ENCODE measurements at regions not wholly inside any gene's neighbourhood (a gene's known extent, or its start where the extent isn't known, plus 50 kb on each side); places are given as distances from the start of the nearest gene placed in this dataset.

- DNase-seq (ENCODE audit: low read depth) = no peak
Observed at GRCh38 chr3:107263269-107264021, 113.8 kb upstream of the CCDC54 start.

- no peak for DNase-seq (ENCODE audit: low read depth)
Observed at GRCh38 chr3:107264888-107265287, 112.4 kb upstream of the CCDC54 start.

- DNase-seq (ENCODE audit: low read depth) = no peak
Observed at GRCh38 chr3:107265526-107265925, 111.7 kb upstream of the CCDC54 start.

GRCh38 chr3:107268469-107268868, 108.8 kb upstream of the CCDC54 start:
- no peak for DNase-seq (ENCODE audit: low read depth)

GRCh38 chr3:107269136-107269535, 108.1 kb upstream of the CCDC54 start:
- DNase-seq (ENCODE audit: low read depth) = no peak

- DNase-seq (ENCODE audit: low read depth) = no peak
Observed at GRCh38 chr3:107271787-107272387, 105.4 kb upstream of the CCDC54 start.

GRCh38 chr3:107272471-107272870, 104.8 kb upstream of the CCDC54 start:
- DNase-seq (ENCODE audit: low read depth) = no peak

GRCh38 chr3:107272885-107273284, 104.4 kb upstream of the CCDC54 start:
- DNase-seq (ENCODE audit: low read depth) = no peak

- no peak for DNase-seq (ENCODE audit: low read depth)
Observed at GRCh38 chr3:107273771-107274170, 103.5 kb upstream of the CCDC54 start.

- no peak for DNase-seq (ENCODE audit: low read depth)
Observed at GRCh38 chr3:107275511-107275910, 101.7 kb upstream of the CCDC54 start.

GRCh38 chr3:107283948-107284347, 93.3 kb upstream of the CCDC54 start:
- DNase-seq (ENCODE audit: low read depth) = no peak

GRCh38 chr3:107284612-107285011, 92.6 kb upstream of the CCDC54 start:
- no peak for DNase-seq (ENCODE audit: low read depth)

GRCh38 chr3:107285197-107285596, 92.0 kb upstream of the CCDC54 start:
- DNase-seq (ENCODE audit: low read depth) = no peak

GRCh38 chr3:107289354-107289753, 87.9 kb upstream of the CCDC54 start:
- no peak for DNase-seq (ENCODE audit: low read depth)

- DNase-seq (ENCODE audit: low read depth) = no peak
Observed at GRCh38 chr3:107294117-107294516, 83.1 kb upstream of the CCDC54 start.

GRCh38 chr3:107297597-107297996, 79.6 kb upstream of the CCDC54 start:
- DNase-seq (ENCODE audit: low read depth) = no peak

- no peak for DNase-seq (ENCODE audit: low read depth)
Observed at GRCh38 chr3:107307205-107307604, 70.0 kb upstream of the CCDC54 start.

GRCh38 chr3:107308716-107309115, 68.5 kb upstream of the CCDC54 start:
- no peak for DNase-seq (ENCODE audit: low read depth)

- DNase-seq (ENCODE audit: low read depth) = no peak
Observed at GRCh38 chr3:107309312-107309711, 67.9 kb upstream of the CCDC54 start.

- no peak for DNase-seq (ENCODE audit: low read depth)
Observed at GRCh38 chr3:107313711-107314110, 63.5 kb upstream of the CCDC54 start.

- no peak for DNase-seq (ENCODE audit: low read depth)
Observed at GRCh38 chr3:107315141-107315540, 62.1 kb upstream of the CCDC54 start.

- no peak for DNase-seq (ENCODE audit: low read depth)
Observed at GRCh38 chr3:107323723-107324122, 53.5 kb upstream of the CCDC54 start.

- no peak for DNase-seq (ENCODE audit: low read depth)
Observed at GRCh38 chr3:107325446-107325845, 51.8 kb upstream of the CCDC54 start.

All from stimulated activated CD8-positive, alpha-beta memory T cell treated with anti-CD3 and anti-CD28 coated beads, Interleukin-15, amount 100 ng/mL, for 24 hours (primary cell).